GM18868 (cell line): ENCODE measurements at regions not wholly inside any gene's neighbourhood (a gene's known extent, or its start where the extent isn't known, plus 50 kb on each side); places are given as distances from the start of the nearest gene placed in this dataset.
A peak's percentile ranks its signal among the peaks of the same experiment; 100 is the strongest.

Experiments
- ATAC-seq: cut with Tn5 transposase; IDR thresholded peaks from one replicate; pipeline ENCODE4 v1.9.1; 2021; ENCODE audit warnings: mild to moderate bottlenecking, moderate library complexity; ENCODE audit not compliant: unreplicated experiment

DNA sequence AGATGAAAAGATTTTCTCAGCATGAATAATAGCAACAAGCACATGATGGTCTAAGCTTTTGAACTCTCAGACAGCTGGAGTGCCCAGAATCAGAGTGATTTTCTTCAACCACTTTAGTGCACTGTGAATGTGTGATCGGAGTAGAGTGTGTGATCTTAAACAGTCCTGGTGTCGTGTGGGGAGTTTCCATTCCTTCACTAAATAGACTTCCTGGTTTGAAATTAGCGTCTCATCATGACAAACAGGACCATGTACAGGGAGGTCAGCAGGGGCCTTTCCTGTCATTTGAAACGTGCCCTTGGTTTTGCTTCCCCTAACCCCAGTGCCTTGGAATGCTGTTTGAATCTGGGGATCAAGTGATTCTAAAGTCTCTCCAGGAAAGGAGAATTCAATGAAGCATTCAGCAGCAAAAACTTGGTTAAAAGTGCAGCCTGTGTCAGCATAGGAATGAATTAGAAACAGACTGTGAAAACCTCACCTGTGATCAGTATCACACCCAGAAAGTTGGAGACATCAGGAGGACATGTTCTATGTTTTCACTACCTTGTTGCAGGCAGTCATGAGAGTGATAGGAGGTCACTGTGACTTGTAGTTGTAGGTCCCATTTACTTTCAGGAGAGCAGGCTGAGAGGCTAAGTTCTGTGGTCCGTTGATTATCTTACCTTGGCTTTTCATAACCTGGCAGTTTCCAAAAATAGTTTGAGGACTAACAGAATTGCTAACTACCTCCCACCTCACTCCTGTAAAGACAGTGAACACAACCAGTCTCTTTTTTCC, 400.3 kb downstream of the MTX2 start:
- ATAC-seq = peak; percentile 64

DNA sequence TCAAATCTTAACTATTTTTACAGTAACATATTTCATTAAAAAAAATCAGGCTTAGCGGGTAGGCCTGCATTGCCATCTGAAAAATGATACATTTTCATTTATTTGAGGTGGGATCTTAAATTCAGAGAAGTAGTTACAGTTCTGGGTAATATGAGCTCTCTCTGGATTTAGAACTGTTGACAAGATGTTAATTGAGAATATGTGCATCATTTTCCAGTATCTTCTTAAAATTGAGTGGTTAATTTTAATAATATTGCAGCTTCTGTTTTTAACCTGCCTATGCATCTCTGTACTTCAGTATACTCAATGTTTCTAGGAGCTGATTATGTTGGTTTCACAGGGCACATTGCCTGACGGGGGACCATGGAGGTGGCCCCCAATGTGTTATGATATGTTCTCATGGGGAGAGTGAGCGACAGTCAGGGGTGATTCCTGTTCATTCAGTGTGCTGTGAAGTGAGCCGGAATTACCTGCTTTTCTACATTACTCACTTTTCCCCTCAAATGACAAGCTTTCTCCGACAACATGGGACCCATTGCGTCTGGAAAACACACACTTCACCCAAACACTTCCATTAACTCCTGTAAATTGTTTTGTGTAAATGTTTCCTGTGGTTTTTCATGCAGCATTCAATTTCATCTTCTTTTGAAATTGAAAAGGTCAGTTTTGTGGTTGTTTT, 406.2 kb downstream of the MTX2 start:
- no peak for ATAC-seq

DNA sequence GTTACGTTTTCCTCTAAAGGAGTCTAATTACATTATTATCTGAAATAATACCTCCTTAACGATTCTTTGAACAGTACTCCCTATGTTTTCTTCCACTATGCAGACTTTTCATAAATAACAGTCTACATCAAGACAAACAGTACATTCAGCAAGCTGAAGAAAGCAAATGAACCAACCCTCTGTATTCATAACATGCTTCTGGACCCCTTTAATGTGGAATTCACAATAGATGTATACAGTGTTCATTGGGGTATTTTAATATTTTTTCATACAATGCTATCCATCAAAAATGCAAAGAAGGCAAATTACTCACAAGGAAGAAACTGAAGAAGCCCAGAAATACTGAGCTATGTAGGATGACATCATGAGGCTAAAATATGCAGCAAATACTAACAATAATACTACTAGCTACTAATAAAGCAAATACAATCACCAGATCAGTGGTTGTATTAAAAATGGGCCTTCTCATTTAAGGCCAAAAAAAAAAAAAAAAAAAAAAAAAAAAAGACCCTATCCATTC, 408.6 kb downstream of the MTX2 start:
- ATAC-seq = no peak

DNA sequence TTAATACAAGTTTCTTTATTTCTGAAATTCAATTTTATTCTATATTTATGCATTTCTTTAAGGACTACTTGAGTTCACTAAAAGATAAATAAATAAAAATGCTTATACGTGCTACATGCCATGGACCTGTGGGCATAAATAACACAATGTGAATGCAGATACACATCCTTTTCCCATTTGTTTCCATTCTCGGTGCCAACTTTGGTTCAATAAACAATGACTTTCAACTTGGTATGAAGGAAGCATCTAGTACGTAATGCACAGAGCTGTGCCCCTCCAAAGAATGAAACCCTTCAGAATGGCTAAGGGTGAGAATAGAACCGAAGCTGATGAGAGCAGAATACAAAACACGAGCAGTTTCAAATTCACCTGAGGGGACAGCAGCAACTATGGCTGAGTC, 409.3 kb downstream of the MTX2 start:
- no peak for ATAC-seq

DNA sequence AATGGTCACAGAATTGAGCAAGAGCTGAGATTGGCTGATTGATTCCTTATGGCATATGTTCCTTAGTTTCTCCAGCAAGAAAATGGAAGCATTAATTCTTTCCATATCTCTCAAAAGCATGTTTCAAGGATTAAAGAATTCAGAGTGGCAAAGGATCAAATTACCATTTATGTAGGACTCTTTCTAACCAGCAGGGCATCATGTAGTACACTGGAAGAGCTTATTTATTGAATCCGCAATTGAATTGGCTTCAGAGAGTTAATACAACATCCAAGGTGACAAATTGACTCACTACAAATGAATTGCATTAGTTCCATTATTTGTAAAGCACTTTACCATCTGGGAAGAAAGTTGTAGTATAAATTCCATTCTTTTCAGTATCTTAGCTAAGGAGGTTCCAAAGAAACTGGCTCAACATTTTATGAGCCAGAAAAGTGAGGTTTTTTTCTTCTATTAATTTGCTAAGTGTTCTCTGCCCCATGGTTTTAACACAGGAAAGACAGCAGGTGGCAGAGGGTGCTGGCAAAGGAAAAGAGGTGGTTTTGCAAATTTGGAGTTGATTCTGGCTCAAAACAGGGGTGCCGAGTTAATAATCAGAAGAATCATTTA, 409.9 kb downstream of the MTX2 start:
- ATAC-seq = no peak

DNA sequence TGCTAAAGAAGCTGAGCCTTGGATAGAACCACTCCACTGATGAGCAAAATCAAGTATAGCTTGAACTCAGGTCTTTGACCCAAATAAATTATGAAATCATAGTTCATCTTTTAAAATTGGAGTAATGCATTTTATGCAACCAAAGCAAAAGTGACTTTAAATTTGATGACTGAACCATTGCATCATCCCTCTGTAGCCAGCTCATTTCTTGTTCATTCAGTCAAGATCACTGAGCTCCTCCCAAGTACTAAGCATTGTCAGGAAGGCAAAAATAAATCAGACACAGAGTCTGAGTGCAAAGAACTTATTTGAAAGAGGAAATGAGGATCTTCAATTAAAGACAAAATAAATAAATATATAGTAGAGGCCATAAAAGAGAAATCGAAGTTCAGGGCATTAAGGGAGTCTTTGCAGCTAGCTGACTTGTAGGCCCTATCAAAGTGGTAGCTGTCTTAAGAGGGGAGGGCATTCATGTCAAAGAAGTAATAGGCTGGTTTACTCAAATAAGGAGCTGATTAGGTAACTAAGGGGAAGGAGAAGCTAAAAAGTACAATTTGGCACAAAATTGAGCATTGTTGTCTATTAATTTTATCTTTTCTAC, 411.8 kb downstream of the MTX2 start:
- ATAC-seq = no peak

DNA sequence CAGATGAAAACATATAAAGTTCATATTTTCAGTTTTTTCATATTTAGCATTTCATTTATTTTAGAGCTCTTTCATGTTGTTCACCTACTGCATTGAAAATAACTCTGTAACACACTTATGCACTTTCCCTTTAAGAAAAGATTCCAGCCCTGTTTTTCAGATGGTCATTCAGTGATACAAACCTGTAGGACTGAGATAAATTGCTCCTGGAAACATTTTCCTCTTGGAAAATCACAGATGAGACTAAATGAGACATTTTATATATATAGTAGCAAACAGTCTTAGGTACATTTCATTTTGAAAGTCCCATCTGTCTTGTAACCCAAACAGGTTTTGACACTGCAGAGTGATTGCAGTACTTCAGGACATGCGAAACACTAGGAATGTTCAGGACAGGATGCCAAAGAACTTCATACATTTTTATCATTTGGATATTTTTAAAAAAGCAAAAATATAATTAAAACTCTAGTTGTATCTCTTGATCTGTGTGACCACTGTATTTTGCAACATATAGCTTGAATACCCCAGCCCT, 412.4 kb downstream of the MTX2 start:
- no peak for ATAC-seq

DNA sequence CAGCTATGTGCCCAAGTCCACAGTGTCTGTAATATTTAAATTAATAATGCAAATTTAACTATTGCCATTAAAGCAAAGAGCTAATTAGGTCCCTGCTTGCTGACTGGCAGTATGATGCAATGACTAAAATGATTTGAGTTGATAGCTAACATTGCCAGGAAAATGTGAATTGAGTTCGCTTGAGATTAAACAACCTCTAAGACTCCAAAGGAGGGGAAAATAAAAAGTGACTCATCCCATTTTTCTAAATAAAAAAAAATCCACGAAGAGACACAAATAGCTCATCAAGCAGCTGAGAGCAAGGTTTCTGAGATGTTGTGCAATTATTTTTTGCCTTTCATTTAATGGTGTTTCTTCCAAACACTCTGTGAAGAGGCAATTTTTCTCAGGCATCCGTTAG, 413.0 kb downstream of the MTX2 start:
- no peak for ATAC-seq

DNA sequence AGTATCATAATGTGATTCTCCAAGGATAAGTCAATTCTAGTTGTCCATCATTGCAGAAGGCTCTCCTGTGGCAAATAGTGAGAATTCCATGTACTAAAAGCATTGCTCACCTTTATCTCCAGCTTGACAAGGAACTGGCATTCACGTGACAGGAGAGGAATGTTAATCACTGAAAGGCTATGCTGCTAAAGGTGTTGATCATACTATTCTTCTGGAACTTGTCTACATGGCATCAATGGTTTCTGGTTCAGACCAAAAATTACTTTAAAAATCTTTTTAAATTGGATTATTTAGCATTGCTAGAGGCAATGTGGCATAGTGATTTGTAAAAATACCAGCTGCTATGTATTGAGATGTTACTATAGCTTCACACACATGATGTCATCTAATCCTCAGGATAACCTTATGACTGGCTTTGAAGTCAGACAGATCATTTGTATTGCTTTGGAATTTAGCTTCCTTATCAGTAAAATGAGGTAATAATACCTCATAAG, 414.4 kb downstream of the MTX2 start:
- ATAC-seq = no peak

DNA sequence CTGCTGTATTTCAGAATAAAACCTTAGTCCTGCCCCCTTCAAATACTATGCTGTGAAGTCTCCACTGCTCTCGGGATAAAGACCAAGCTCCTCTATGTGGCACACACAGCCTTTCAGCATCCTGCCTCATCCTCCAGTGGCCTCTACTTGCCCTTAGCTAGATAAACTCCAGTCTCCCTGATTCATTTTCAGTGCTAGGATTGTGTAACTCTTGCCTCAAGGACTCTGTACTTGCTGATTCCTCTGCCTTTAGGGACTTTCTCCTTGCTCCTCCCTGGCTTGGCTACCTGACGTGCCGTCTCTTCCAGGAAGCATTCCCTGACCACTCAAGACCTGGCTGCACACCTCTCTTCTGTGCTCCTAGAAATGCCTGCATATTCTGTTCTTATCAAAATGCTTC, 416.7 kb downstream of the MTX2 start:
- ATAC-seq = no peak

DNA sequence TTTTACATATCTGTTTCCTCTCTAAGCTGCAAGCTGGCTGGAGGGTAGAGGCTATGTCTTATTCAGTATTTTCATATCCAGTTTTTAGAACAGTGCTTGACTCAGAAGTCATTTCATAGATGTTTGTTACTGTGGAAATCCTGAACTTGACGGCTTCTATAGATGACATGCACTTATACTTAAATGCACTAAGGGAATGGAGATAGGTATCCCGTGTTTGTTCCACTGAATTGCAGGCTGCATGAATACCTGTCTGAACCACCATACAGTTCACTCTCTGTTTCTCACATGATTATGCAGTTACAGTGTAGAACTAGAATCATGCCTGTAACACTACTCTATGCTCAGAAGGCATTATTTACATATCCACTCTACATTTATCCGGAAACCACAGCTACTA, 417.1 kb downstream of the MTX2 start:
- no peak for ATAC-seq

DNA sequence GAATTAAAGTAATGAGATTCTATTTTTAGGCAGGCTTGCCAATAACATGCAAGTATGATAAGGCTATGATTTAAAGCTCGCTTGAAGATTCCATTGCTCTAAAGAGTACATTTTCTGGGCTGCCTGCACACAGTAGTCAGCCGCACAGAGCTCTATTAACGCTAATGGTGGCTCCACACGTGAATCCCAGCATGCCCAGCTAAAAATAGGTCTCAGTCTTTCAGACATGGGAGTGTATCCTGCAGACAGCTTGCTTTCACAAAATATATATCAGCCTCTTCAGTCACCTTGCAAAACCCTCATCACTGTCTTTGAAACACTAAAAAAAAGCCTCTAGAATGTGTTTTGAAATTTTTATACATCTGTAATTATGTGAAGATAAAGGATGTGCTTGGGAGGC, 418.1 kb downstream of the MTX2 start:
- no peak for ATAC-seq

DNA sequence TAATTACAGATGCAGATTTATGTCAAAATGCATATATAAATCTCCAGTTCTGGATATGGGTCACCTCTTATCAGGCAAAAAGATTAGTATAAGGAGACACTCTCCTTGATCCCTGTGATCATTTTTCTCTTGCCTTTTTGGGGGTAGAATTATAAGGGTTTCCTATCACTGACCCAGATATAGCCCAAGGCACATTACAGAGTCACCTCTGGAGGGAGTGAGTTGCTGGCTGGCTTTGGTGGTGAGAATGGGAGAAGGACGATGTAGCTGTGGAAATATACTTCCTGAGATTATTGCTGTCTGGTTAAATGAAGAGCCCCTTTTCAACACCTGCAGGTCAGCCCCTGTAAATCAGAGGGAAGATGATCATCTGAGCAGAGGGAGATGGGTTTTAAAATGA, 418.7 kb downstream of the MTX2 start:
- ATAC-seq = no peak

DNA sequence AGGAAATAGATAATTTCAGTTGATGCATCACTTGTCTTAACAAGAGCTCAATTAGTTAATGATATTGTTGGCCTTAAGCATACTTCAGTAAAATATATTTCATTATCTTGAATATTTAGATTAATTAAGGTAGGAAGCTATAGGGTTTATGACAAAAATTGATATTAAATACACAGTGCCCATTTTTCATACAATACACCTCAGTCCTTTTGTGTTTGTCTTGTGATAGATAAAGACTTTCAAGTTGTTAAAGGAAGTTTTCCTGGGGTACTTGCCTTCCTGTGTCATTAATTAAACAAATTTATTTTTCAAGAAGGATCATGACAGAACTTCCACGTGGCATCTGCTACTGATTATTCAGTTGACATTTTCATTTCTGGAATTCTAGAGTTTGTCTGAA, 420.5 kb downstream of the MTX2 start:
- no peak for ATAC-seq

DNA sequence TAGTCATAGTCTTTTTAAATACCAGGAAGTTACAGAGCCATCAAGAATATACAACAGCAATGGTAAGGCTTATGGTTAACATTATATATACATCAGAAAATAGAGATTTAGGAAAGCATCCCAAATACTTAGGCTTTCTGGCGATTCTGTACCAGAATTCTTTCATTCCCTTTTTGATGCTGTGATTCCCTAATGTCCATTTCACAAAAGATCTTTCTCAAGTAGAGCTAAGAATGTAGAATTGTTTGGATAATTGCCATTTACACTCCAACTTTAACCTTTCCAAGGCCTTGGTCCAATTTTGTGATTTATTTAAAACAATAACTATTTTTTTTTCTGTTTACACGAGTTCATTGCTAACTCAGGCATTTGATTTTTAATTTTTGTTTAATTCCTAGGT, 422.2 kb downstream of the MTX2 start:
- no peak for ATAC-seq

DNA sequence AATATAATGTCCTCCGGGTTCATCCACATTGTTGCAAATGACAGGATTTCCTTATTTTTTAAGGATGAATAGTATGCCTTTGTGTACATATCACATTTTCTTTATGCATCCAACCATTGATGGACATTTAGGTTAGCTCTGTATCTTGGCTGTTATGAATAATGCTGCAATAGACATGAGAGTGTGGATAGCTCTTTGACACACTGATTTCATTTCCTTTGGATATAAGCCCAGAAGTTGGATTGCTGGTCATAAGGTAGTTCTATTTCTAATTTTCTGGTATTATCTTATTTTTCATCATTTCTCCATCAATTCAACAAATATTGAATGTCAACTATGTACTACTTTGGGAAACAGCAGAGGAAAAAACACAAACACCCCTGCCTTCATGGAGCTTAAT, 423.3 kb downstream of the MTX2 start:
- ATAC-seq = no peak

DNA sequence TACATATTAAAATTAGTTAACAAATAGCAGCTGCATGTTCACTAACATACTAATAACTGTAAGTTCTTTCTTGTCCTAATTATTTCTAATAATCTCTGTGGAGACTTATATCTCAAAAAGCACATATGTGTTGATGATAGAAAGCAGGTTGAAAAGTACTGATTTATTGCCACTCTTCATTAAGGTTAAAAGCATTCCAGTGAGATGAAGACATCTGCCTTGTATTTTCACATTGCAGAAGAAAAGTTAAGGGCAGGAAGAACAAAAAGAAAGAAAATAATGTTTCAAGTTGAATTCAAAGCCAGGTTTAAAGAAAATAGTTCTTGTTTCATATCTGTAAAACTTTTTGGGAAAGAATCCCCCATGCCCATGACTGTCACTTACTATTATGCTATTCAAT, 429.9 kb downstream of the MTX2 start:
- ATAC-seq = no peak

DNA sequence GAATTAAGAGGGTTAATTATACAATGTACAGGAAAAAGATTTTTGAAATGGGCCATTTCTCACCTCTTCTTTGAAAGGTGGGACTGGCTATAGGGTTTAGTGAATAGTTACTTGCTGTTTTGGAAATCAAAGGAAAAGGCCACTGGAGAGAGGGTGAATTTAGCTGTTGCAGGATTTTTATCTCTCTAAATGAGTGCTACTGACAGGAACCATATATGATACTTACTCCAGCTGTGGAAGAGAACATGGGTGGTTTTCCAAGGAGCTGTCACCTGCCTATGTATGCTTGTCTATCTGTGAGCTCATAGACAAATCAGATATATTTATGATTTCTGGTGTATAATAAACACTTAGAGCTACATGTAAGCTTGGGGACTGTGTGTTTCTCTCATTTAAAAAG, 430.4 kb downstream of the MTX2 start:
- no peak for ATAC-seq

DNA sequence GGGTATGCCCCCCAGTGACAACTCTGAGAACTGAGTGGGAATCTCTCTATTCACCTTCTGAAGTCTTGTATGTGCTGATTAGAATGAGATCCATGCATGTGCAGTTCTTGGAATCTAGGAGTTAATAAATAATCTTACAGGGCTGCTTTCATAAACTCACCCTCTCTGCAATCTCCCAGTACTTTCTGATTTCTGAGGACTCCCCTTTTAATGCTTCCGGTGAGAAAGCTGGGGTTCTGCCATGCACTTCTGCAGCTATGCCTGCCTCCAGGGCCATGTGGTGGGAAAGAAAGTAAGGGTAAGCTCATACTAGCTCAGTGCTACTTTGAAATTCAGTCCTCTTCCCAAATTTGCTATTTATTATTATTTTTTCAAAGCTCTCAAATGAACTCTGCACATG, 432.9 kb downstream of the MTX2 start:
- ATAC-seq = no peak

DNA sequence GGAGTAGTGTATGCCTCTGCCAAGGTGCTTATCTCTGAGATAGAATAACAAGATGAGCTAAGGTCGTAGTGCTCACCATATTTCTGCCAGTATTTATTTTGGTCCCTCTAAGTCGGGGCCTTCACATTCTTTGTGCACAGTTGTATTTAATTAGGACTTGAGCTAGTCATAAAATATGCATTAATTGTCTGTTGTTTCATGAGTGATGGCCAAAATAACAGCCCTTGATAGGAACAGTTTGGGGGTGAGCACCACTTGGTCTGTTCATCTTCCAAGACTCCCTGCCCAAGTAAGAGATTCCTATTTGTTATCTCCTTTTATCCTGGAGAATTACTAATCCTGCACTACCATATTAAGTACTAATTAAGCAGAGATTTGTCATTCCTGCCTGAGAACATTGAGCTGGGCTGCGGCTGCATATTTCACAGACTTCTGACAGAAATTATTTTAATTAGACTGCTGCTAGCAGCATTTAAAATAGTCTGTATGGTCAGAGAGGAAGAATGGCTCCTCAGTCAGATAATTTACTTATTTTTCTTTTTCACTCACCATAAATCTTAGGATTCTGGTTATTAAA, 435.1 kb downstream of the MTX2 start:
- no peak for ATAC-seq
